Hepatocyte (in vitro differentiated cells): ENCODE measurements at regions not wholly inside any gene's neighbourhood (a gene's known extent, or its start where the extent isn't known, plus 50 kb on each side); places are given as distances from the start of the nearest gene placed in this dataset.
"Not testable (repeated sequence)": the region's sequence is repeated elsewhere in the genome, so short reads cannot be mapped to it uniquely, and the experiment has no call there.

Experiments
- DNase-seq: peaks from one replicate; pipeline ENCODE4 v3.0.0-alpha.2; 2016; ENCODE audit warnings: low spot score
- H2AFZ ChIP-seq: fragments of 200-600 bp; sonication (generic); 2 replicates; pipeline ENCODE4 v1.6.0; 2016; ENCODE audit warnings: antibody characterized with exemption, mild to moderate bottlenecking
- H3K27ac ChIP-seq: fragments of 200-600 bp; sonication (generic); 2 replicates; pipeline ENCODE4 v1.5.1; 2016; ENCODE audit warnings: mild to moderate bottlenecking
- H3K27me3 ChIP-seq: fragments of 200-600 bp; sonication (generic); 2 replicates; pipeline ENCODE4 v1.6.1; 2016
- H3K36me3 ChIP-seq: fragments of 200-600 bp; sonication (generic); replicated peaks from 2 replicates; pipeline ENCODE4 v1.5.1; 2016; ENCODE audit warnings: low read depth; ENCODE audit not compliant: insufficient read depth
- H3K4me1 ChIP-seq: fragments of 200-600 bp; sonication (generic); 2 replicates; pipeline ENCODE4 v1.5.1; 2016; ENCODE audit warnings: mild to moderate bottlenecking, moderate library complexity; ENCODE audit not compliant: insufficient read depth
- H3K4me2 ChIP-seq: fragments of 200-600 bp; sonication (generic); 2 replicates; pipeline ENCODE4 v1.6.0; 2016
- H3K4me3 ChIP-seq: fragments of 200-600 bp; sonication (generic); 2 replicates; pipeline ENCODE4 v1.5.1; 2016; ENCODE audit warnings: mild to moderate bottlenecking
- H3K79me2 ChIP-seq: fragments of 200-600 bp; sonication (generic); 2 replicates; pipeline ENCODE4 v1.6.0; 2017; ENCODE audit warnings: mild to moderate bottlenecking
- H3K9me2 ChIP-seq: fragments of 200-600 bp; sonication (generic); replicated peaks from 2 replicates; pipeline ENCODE4 v1.6.0; 2017; ENCODE audit warnings: mild to moderate bottlenecking; ENCODE audit not compliant: insufficient read depth
- H3K9me3 ChIP-seq: fragments of 200-600 bp; sonication (generic); 2 replicates; pipeline ENCODE4 v1.5.1; 2016; ENCODE audit warnings: low read depth, mild to moderate bottlenecking
- H4K20me1 ChIP-seq: fragments of 200-600 bp; sonication (generic); 2 replicates; pipeline ENCODE4 v1.6.0; 2016; ENCODE audit warnings: mild to moderate bottlenecking; ENCODE audit not compliant: insufficient read depth, poor library complexity, severe bottlenecking
- CTCF ChIP-seq: fragments of 200-600 bp; sonication (generic); IDR thresholded peaks from 2 replicates; pipeline ENCODE4 v1.5.1; 2016; ENCODE audit warnings: antibody characterized with exemption, mild to moderate bottlenecking; ENCODE audit not compliant: poor library complexity
- EZH2 ChIP-seq: fragments of 200-600 bp; sonication (generic); IDR thresholded peaks from 2 replicates; pipeline ENCODE4 v1.6.1; 2016; ENCODE audit warnings: antibody characterized with exemption, mild to moderate bottlenecking, borderline replicate concordance
- EZH2phosphoT487 ChIP-seq: fragments of 200-600 bp; sonication (generic); IDR thresholded peaks from one replicate; pipeline ENCODE4 v1.6.1; 2018; ENCODE audit warnings: antibody characterized with exemption, mild to moderate bottlenecking, low read depth, moderate library complexity; ENCODE audit not compliant: unreplicated experiment, severe bottlenecking
- WGBS: methylation state at CpG from one replicate; pipeline ENCODE4 v1.1.6; 2016; ENCODE audit warnings: low lambda C conversion rate; ENCODE audit errors: missing lambda C conversion rate; 5-methylcytosine and 5-hydroxymethylcytosine counted together

GRCh38 chr9:26220367-26220766, 542.1 kb upstream of the TUSC1 start:
- Histone ChIP-seq H3K4me1 (no peaks in the 10 kb centered on the region), H3K9me2 (no peaks in the 10 kb centered on the region), H3K79me2 (no peaks in the 10 kb centered on the region), H2AFZ (no peak overlapping the region), H3K4me2 (no peak overlapping the region), H3K27ac (no peak overlapping the region), H3K9me3 (no peaks in the 10 kb centered on the region), H3K36me3 (no peaks in the 10 kb centered on the region), H4K20me1 (no peaks in the 10 kb centered on the region), H3K27me3 (peaks cover 4% of the 10 kb centered on the region), H3K4me3 (no peak overlapping the region)
- TF ChIP-seq EZH2phosphoT487 (no peak), CTCF (no peak), EZH2 (no peak)
- DNase-seq: no peak

- Histone ChIP-seq H3K9me2 (no peaks in the 10 kb centered on the region), H3K27me3 (peaks cover 4% of the 10 kb centered on the region), H3K9me3 (no peaks in the 10 kb centered on the region), H3K4me2 (no peak overlapping the region), H3K79me2 (no peaks in the 10 kb centered on the region), H2AFZ (no peak overlapping the region), H3K4me3 (no peak overlapping the region), H4K20me1 (no peaks in the 10 kb centered on the region), H3K27ac (no peak overlapping the region), H3K36me3 (no peaks in the 10 kb centered on the region), H3K4me1 (no peaks in the 10 kb centered on the region)
- no peak for DNase-seq
- 82% methylated on average over 9 of the region's 9 CpGs for WGBS
- TF ChIP-seq EZH2 (no peak), EZH2phosphoT487 (no peak), CTCF (no peak)
Measured at GRCh38 chr9:26219961-26220360, 541.7 kb upstream of the TUSC1 start.

GRCh38 chr9:26216702-26217101, 538.5 kb upstream of the TUSC1 start:
- Histone ChIP-seq H3K27ac (no peak overlapping the region), H3K79me2 (no peaks in the 10 kb centered on the region), H2AFZ (no peak overlapping the region), H3K4me3 (no peak overlapping the region), H4K20me1 (no peaks in the 10 kb centered on the region), H3K4me2 (no peak overlapping the region), H3K4me1 (no peaks in the 10 kb centered on the region), H3K36me3 (no peaks in the 10 kb centered on the region), H3K27me3 (no peaks in the 10 kb centered on the region), H3K9me3 (no peaks in the 10 kb centered on the region), H3K9me2 (no peaks in the 10 kb centered on the region)
- TF ChIP-seq CTCF: no peak
- 63% methylated on average over 1 of the region's 1 CpG for WGBS
- no peak for DNase-seq

- not testable (repeated sequence) for H3K36me3 ChIP-seq, H3K4me1 ChIP-seq, H3K27me3 ChIP-seq, H3K4me3 ChIP-seq, H3K27ac ChIP-seq, H2AFZ ChIP-seq, H3K4me2 ChIP-seq, H3K9me3 ChIP-seq, H4K20me1 ChIP-seq, DNase-seq, H3K79me2 ChIP-seq, H3K9me2 ChIP-seq
- 95% methylated on average over 32 of the region's 61 CpGs for WGBS
Measured at GRCh38 chr9:26214713-26215444, 536.6 kb upstream of the TUSC1 start.
